Liver (tissue), 8 donors: ENCODE measurements at regions not wholly inside any gene's neighbourhood (a gene's known extent, or its start where the extent isn't known, plus 50 kb on each side); places are given as distances from the start of the nearest gene placed in this dataset.

Source experiments
- DNase-seq: peaks from one replicate; pipeline ENCODE4 v3.0.0-alpha.2; 2017; ENCODE audit warnings: low spot score
- H3K27ac ChIP-seq, 2 donors: one replicate each; pipeline ENCODE4 v1.7.0; 2013; ENCODE audit warnings: inconsistent platforms in 2 of 2, low read length in 2 of 2, control low read depth in 1 of 2, low read depth in 1 of 2, mild to moderate bottlenecking in 1 of 2
- H3K27me3 ChIP-seq, 4 donors: one replicate each; pipeline versions ENCODE4 v1.6.1 to v1.7.0; 2013; ENCODE audit warnings: low read length in 3 of 4, inconsistent platforms in 1 of 4, mild to moderate bottlenecking in 1 of 4, moderate library complexity in 1 of 4; ENCODE audit not compliant: control insufficient read depth in 4 of 4, insufficient read depth in 4 of 4
- H3K36me3 ChIP-seq, 4 donors: one replicate each; pipeline versions ENCODE4 v1.6.1 to v1.7.0; 2013; ENCODE audit warnings: low read length in 3 of 4, mild to moderate bottlenecking in 3 of 4, low read depth in 1 of 4, moderate library complexity in 1 of 4; ENCODE audit not compliant: control insufficient read depth in 4 of 4, insufficient read depth in 3 of 4
- H3K4me1 ChIP-seq, 4 donors: one replicate each; pipeline versions ENCODE4 v1.6.1 to v1.7.0; 2013; ENCODE audit warnings: low read length in 3 of 4, mild to moderate bottlenecking in 3 of 4, moderate library complexity in 1 of 4; ENCODE audit not compliant: control insufficient read depth in 4 of 4, insufficient read depth in 4 of 4
- H3K4me3 ChIP-seq, 3 donors: one replicate each; pipeline versions ENCODE4 v1.6.1 to v1.7.0; 2013; ENCODE audit warnings: low read length in 3 of 3, control low read depth in 1 of 3, low read depth in 1 of 3, mild to moderate bottlenecking in 1 of 3
- H3K9ac ChIP-seq, 2 donors: one replicate each; pipeline ENCODE4 v1.7.0; 2013; ENCODE audit warnings: low read length in 2 of 2, mild to moderate bottlenecking in 2 of 2, moderate library complexity in 2 of 2, control low read depth in 1 of 2, low read depth in 1 of 2
- H3K9me3 ChIP-seq, 4 donors: one replicate each; pipeline versions ENCODE4 v1.6.1 to v1.7.0; 2013; ENCODE audit warnings: low read length in 3 of 4; ENCODE audit not compliant: control insufficient read depth in 4 of 4
- EGR1 ChIP-seq, 2 donors: IDR thresholded peaks; 2 replicates each; pipeline ENCODE4 v1.6.1; 2016 to 2018; ENCODE audit warnings: antibody characterized with exemption in 2 of 2, low read depth in 2 of 2
- FOXA1 ChIP-seq: IDR thresholded peaks from 2 replicates; pipeline ENCODE4 v1.6.1; 2016; ENCODE audit warnings: antibody characterized with exemption
- FOXA2 ChIP-seq: IDR thresholded peaks from 2 replicates; pipeline ENCODE4 v1.6.1; 2016; ENCODE audit warnings: antibody characterized with exemption
- GABPA ChIP-seq, 2 donors: IDR thresholded peaks in 1 of 2; conservative IDR thresholded peaks in 1 of 2; 2 replicates each; pipeline ENCODE4 v1.6.1; 2016; ENCODE audit warnings: antibody characterized with exemption in 2 of 2, mild to moderate bottlenecking in 1 of 2, moderate library complexity in 1 of 2
- HNF4A ChIP-seq, 2 donors: conservative IDR thresholded peaks; 2 replicates each; pipeline ENCODE4 v1.6.1; 2016; ENCODE audit warnings: antibody characterized with exemption in 2 of 2, mild to moderate bottlenecking in 2 of 2
- HNF4G ChIP-seq: IDR thresholded peaks from 2 replicates; pipeline ENCODE4 v1.6.1; 2016; ENCODE audit warnings: antibody characterized with exemption
- JUND ChIP-seq, 2 donors: IDR thresholded peaks; 2 replicates each; pipeline ENCODE4 v1.6.1; 2016; ENCODE audit warnings: antibody characterized with exemption in 2 of 2
- NR2F2 ChIP-seq: IDR thresholded peaks from 2 replicates; pipeline ENCODE4 v1.6.1; 2016; ENCODE audit warnings: antibody characterized with exemption
- RAD21 ChIP-seq, 2 donors: IDR thresholded peaks; 2 replicates each; pipeline ENCODE4 v1.6.1; 2016; ENCODE audit warnings: antibody characterized with exemption in 2 of 2, mild to moderate bottlenecking in 2 of 2
- RXRA ChIP-seq, 2 donors: IDR thresholded peaks; 2 replicates each; pipeline ENCODE4 v1.6.1; 2017 to 2018; ENCODE audit warnings: antibody characterized with exemption in 2 of 2, mild to moderate bottlenecking in 1 of 2
- SP1 ChIP-seq: IDR thresholded peaks from 2 replicates; pipeline ENCODE4 v1.6.1; 2018; ENCODE audit warnings: antibody characterized with exemption, mild to moderate bottlenecking
- TAF1 ChIP-seq: conservative IDR thresholded peaks from 2 replicates; pipeline ENCODE4 v1.6.1; 2016; ENCODE audit warnings: antibody characterized with exemption, mild to moderate bottlenecking
- YY1 ChIP-seq: IDR thresholded peaks from 2 replicates; pipeline ENCODE4 v1.6.1; 2016; ENCODE audit warnings: antibody characterized with exemption, mild to moderate bottlenecking
- WGBS: extraction: QIAGEN DNeasy Blood & Tissue Kit; methylation state at CpG from one replicate; pipeline ENCODE4 v1.1.7; 2013; 5-methylcytosine and 5-hydroxymethylcytosine counted together
- TF ChIP-seq, protein P1 (sequence below): IDR thresholded peaks from 2 replicates; pipeline ENCODE4 v1.6.1; 2016; ENCODE audit warnings: antibody characterized with exemption
- TF ChIP-seq, protein P2 (sequence below): IDR thresholded peaks from 2 replicates; pipeline ENCODE4 v1.6.1; 2016; ENCODE audit warnings: antibody characterized with exemption
- TF ChIP-seq, protein P3 (sequence below): fragments of 150-350 bp; IDR thresholded peaks from 2 replicates; pipeline ENCODE4 v1.5.1; 2017; ENCODE audit warnings: improper control_type of control experiment, low read depth, low read length; ENCODE audit not compliant: missing input control
- TF ChIP-seq, protein P4 (sequence below): IDR thresholded peaks from 2 replicates; pipeline ENCODE4 v1.6.1; 2016; ENCODE audit warnings: antibody characterized with exemption
- donor health status: healthy.
- donor health status: healthy.
- donor health status: healthy.
- donor health status: healthy.
- donor health status: healthy.

DNA sequence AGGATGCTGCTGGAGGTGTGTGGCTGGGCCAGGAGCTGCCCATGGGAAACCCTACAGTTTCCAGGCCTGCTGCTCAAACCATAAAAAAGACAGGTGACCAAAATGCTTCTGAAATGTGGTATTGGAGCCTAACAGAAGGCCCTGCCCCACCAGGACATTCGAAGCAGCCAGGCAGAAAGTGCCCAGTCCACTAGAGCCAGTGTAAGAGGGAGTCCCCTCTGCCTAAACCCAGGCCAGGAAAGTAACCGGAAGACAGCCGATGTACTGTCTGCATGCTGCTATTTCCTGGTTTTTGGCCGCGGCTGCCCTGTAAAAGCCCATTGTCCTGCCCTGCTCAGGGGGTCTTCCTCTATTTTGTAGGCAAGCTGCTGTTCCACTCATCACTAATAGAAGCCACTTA, 150.7 kb upstream of the IRX2 start (continued):
- TF ChIP-seq RAD21 (IDR thresholded peaks at IDR 0.05): no peak
- no peak for TF ChIP-seq EGR1 (IDR thresholded peaks at IDR 0.05; ENCODE audit: low read depth in 2 of 2)
- TF ChIP-seq, protein P1, sequence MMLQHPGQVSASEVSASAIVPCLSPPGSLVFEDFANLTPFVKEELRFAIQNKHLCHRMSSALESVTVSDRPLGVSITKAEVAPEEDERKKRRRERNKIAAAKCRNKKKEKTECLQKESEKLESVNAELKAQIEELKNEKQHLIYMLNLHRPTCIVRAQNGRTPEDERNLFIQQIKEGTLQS: no peak
- no peak for TF ChIP-seq JUND (IDR thresholded peaks at IDR 0.05)
- TF ChIP-seq TAF1: no peak
- TF ChIP-seq HNF4G: no peak

DNA sequence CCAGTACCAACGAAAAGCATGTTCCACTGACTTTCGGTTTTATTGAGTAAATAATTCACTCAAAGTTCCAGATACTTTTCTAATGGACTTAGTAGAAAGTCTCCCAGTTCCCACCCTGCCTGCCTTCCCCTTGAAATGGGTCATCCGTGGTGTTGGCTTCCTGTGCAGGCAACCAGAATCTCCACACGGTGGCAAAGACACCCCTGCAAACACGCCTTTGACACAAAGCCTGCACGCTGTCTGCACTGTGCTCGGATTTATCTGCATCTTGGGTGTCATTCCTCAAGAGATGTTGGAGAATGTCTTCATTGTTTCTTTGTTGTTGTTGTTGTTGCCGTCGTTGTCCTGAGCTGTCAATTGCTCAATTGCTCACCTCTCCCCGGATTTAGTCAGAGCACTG, 150.0 kb upstream of the IRX2 start:
- H3K27me3 ChIP-seq: no peaks in the 10 kb centered on the region
- no peak for DNase-seq

DNA sequence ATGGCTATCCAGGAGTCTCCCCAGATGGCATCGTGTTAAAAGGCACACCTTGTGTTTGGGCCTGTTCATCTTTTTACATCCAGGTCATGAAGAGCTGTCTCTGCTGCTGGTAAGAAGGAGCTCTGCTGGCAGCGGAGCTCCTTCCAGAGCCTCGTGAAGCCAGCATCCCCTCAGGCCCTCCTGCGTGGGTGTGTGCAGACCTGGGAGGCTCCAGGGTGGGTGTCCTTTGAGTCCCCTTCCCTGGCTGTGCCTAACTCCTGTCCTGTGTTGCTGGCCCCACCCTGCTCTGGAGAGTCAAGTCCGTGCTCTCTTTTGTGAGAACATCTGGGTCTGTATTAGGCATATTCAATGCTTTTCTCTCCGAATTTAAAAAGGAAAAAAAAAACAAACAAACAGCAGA, 149.6 kb upstream of the IRX2 start:
- no peak overlapping the region for H3K9ac ChIP-seq
- no peaks in the 10 kb centered on the region for H3K36me3 ChIP-seq
- H3K27me3 ChIP-seq: no peaks in the 10 kb centered on the region
- H3K27ac ChIP-seq: no peak overlapping the region
- peaks cover 0 to 9% (median 1%) of the 10 kb centered on the region in 4 donors for H3K9me3 ChIP-seq
- H3K4me1 ChIP-seq: no peaks in the 10 kb centered on the region
- DNase-seq: no peak
- WGBS: 74% methylated on average over 6 of the region's 6 CpGs
- H3K4me3 ChIP-seq: no peak overlapping the region
- TF ChIP-seq SP1 (no peak), JUND (IDR thresholded peaks at IDR 0.05) (no peak), YY1 (no peak), GABPA (IDR thresholded peaks at IDR 0.05 in 1 of 2, conservative IDR thresholded peaks at IDR 0.05 in 1 of 2) (no peak), RXRA (IDR thresholded peaks at IDR 0.05) (no peak), EGR1 (IDR thresholded peaks at IDR 0.05; ENCODE audit: low read depth in 2 of 2) (no peak), HNF4G (no peak), NR2F2 (no peak), HNF4A (conservative IDR thresholded peaks at IDR 0.05) (no peak), RAD21 (IDR thresholded peaks at IDR 0.05) (no peak), FOXA1 (no peak)
- TF ChIP-seq, protein P2, sequence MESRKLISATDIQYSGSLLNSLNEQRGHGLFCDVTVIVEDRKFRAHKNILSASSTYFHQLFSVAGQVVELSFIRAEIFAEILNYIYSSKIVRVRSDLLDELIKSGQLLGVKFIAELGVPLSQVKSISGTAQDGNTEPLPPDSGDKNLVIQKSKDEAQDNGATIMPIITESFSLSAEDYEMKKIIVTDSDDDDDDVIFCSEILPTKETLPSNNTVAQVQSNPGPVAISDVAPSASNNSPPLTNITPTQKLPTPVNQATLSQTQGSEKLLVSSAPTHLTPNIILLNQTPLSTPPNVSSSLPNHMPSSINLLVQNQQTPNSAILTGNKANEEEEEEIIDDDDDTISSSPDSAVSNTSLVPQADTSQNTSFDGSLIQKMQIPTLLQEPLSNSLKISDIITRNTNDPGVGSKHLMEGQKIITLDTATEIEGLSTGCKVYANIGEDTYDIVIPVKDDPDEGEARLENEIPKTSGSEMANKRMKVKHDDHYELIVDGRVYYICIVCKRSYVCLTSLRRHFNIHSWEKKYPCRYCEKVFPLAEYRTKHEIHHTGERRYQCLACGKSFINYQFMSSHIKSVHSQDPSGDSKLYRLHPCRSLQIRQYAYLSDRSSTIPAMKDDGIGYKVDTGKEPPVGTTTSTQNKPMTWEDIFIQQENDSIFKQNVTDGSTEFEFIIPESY: no peak
- TF ChIP-seq, protein P1: no peak
- TF ChIP-seq, protein P3, sequence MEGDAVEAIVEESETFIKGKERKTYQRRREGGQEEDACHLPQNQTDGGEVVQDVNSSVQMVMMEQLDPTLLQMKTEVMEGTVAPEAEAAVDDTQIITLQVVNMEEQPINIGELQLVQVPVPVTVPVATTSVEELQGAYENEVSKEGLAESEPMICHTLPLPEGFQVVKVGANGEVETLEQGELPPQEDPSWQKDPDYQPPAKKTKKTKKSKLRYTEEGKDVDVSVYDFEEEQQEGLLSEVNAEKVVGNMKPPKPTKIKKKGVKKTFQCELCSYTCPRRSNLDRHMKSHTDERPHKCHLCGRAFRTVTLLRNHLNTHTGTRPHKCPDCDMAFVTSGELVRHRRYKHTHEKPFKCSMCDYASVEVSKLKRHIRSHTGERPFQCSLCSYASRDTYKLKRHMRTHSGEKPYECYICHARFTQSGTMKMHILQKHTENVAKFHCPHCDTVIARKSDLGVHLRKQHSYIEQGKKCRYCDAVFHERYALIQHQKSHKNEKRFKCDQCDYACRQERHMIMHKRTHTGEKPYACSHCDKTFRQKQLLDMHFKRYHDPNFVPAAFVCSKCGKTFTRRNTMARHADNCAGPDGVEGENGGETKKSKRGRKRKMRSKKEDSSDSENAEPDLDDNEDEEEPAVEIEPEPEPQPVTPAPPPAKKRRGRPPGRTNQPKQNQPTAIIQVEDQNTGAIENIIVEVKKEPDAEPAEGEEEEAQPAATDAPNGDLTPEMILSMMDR: no peak
- TF ChIP-seq, protein P4, sequence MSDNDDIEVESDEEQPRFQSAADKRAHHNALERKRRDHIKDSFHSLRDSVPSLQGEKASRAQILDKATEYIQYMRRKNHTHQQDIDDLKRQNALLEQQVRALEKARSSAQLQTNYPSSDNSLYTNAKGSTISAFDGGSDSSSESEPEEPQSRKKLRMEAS: no peak

More for the DNA sequence above, 150.0 kb upstream of the IRX2 start:
- H3K4me1 ChIP-seq: no peaks in the 10 kb centered on the region
- peaks cover 0 to 9% (median 1%) of the 10 kb centered on the region in 4 donors for H3K9me3 ChIP-seq
- H3K9ac ChIP-seq: no peak overlapping the region
- TF ChIP-seq RXRA (IDR thresholded peaks at IDR 0.05): no peak
- no peak for TF ChIP-seq SP1
- TF ChIP-seq GABPA (IDR thresholded peaks at IDR 0.05 in 1 of 2, conservative IDR thresholded peaks at IDR 0.05 in 1 of 2): no peak
- no peak for TF ChIP-seq JUND (IDR thresholded peaks at IDR 0.05)
- TF ChIP-seq, protein P2: no peak
- no peak for TF ChIP-seq TAF1
- TF ChIP-seq EGR1 (IDR thresholded peaks at IDR 0.05; ENCODE audit: low read depth in 2 of 2): no peak
- TF ChIP-seq FOXA2: no peak
- TF ChIP-seq NR2F2: no peak
- TF ChIP-seq FOXA1: no peak
- no peak for TF ChIP-seq HNF4A (conservative IDR thresholded peaks at IDR 0.05)
- TF ChIP-seq, protein P1: no peak
- TF ChIP-seq HNF4G: no peak
- no peak for TF ChIP-seq RAD21 (IDR thresholded peaks at IDR 0.05)
- no peak for TF ChIP-seq YY1
- WGBS: 75% methylated on average over 10 of the region's 10 CpGs
- no peaks in the 10 kb centered on the region for H3K36me3 ChIP-seq
- no peak overlapping the region for H3K27ac ChIP-seq
- no peak overlapping the region for H3K4me3 ChIP-seq
